Left ventricle myocardium inferior (tissue), 1 donor: ENCODE measurements at regions not wholly inside any gene's neighbourhood (a gene's known extent, or its start where the extent isn't known, plus 50 kb on each side); places are given as distances from the start of the nearest gene placed in this dataset.

Experiments used
- DNase-seq: peaks from one replicate; pipeline ENCODE4 v3.0.0-alpha.2; 2020
- H3K27ac ChIP-seq: fragments of 200-600 bp; replicated peaks from 2 replicates; pipeline ENCODE4 v1.8.0; 2021
- H3K27me3 ChIP-seq: fragments of 200-600 bp; 2 replicates; pipeline ENCODE4 v1.8.0; 2021; ENCODE audit warnings: low read depth
- H3K36me3 ChIP-seq: fragments of 200-600 bp; 2 replicates; pipeline ENCODE4 v1.8.0; 2021
- H3K4me1 ChIP-seq: fragments of 200-600 bp; 2 replicates; pipeline ENCODE4 v1.8.0; 2021
- H3K4me3 ChIP-seq: fragments of 200-600 bp; 2 replicates; pipeline ENCODE4 v1.8.0; 2021; ENCODE audit warnings: mild to moderate bottlenecking, moderate library complexity
- H3K9me3 ChIP-seq: fragments of 200-600 bp; replicated peaks from 2 replicates; pipeline ENCODE4 v1.8.0; 2021
- CTCF ChIP-seq: fragments of 200-600 bp; IDR thresholded peaks from 2 replicates; pipeline ENCODE4 v1.8.0; 2021; ENCODE audit warnings: antibody characterized with exemption, mild to moderate bottlenecking, borderline replicate concordance
- intact Hi-C: fragments of 100-400 bp; cut with micrococcal nuclease; formaldehyde crosslinking; loops from one replicate; pipeline ENCODE4 v1.11.0; 2022
- donor health status: DM: no; HTN: yes; CAD: no; lungs with severe emphysema.

DNA sequence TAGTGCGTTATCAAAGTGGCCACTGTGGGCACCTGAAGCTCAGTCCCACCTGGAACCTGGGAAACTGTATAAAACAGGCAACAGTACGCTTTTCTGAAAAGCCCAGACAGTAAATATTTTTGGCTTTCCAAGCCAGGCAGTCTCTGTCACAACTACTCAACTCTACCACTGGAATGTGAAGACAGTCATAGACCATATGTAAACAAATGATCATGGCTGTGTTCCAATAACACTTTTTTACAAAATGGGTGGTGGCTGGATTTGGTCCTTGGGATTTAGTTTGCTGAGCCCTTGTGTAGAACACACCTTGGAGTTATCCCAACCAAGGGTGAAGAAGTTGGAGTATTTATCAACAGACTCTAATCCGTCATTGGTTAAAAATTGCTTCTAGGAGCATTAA is 259.9 kb downstream of the SKIDA1 start:
- Histone ChIP-seq H3K4me3 (no peak overlapping the region), H3K9me3 (no peaks in the 10 kb centered on the region), H3K36me3 (no peaks in the 10 kb centered on the region), H3K4me1 (no peaks in the 10 kb centered on the region), H3K27me3 (no peaks in the 10 kb centered on the region), H3K27ac (no peak overlapping the region)
- intact Hi-C loops, result loop anchor here (5.0 kb wide), 1 partner anchor 188 kb away; no protein-coding TSS in a partner anchor
- no peak for DNase-seq
- TF ChIP-seq CTCF, result no peak

GRCh38 chr10:21264271-21264670 is 261.2 kb downstream of the SKIDA1 start:
- no peaks in the 10 kb centered on the region for H3K36me3 ChIP-seq
- DNase-seq, result no peak
- intact Hi-C loops, result no loop called here
- TF ChIP-seq CTCF, result no peak
- H3K9me3 ChIP-seq, result no peaks in the 10 kb centered on the region
- H3K27ac ChIP-seq, result no peak overlapping the region
- no peak overlapping the region for H3K4me3 ChIP-seq
- H3K4me1 ChIP-seq, result peaks cover 6% of the 10 kb centered on the region
- no peaks in the 10 kb centered on the region for H3K27me3 ChIP-seq

DNA sequence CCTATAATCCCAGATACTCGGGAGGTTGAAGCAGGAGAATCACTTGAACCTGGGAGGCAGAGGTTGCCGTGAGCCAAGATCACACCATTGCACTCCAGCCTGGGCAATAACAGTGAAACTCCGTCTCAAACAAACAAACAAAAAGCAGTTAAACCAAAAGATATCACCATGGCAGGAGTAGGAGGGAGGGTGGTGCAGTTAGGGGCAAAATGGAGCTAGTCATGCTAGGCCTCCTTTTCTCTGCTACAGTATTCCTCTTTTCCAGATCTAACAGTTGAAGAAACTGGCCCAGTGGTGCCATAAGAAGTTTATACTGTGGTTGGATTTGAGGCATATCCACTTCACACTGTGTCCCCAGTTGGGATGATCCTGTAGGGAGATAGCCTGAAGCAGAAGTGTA is 261.6 kb downstream of the SKIDA1 start:
- H3K27me3 ChIP-seq, result no peaks in the 10 kb centered on the region
- no peak overlapping the region for H3K27ac ChIP-seq
- peaks cover 6% of the 10 kb centered on the region for H3K4me1 ChIP-seq
- DNase-seq, result no peak
- TF ChIP-seq CTCF, result no peak
- no peaks in the 10 kb centered on the region for H3K9me3 ChIP-seq
- H3K36me3 ChIP-seq, result no peaks in the 10 kb centered on the region
- H3K4me3 ChIP-seq, result no peak overlapping the region
- intact Hi-C loops, result no loop called here

DNA sequence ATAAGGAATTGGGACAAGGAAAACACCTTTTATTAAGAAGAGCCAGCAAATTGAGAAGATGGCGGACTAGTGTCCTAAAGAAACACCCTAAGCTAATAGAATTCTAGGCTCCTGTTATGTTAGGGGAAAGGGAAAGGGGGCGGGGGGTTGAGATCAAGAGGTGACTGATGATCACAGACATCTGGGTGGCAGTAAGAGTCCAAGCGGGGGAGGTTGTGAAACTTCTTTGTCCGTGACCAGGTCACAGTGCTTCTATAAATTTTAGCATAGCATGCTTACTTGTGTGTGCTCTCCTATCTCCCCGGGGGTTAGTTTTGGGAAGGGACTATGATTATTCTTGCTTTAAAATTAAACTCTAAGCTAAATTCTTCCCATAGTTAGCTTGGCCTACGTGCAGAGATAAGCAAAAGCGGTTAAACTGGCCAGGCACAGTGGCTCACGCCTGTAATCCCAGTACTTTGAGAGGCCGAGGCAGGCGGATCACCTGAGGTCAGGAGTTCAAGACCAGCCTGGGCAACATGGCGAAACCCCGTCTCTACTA is 262.1 kb downstream of the SKIDA1 start:
- Histone ChIP-seq H3K27ac (no peak overlapping the region), H3K36me3 (no peaks in the 10 kb centered on the region), H3K27me3 (no peaks in the 10 kb centered on the region), H3K4me1 (peaks cover 6% of the 10 kb centered on the region), H3K4me3 (no peak overlapping the region), H3K9me3 (no peaks in the 10 kb centered on the region)
- DNase-seq, result no peak
- no peak for TF ChIP-seq CTCF
- intact Hi-C loops, result no loop called here

DNA sequence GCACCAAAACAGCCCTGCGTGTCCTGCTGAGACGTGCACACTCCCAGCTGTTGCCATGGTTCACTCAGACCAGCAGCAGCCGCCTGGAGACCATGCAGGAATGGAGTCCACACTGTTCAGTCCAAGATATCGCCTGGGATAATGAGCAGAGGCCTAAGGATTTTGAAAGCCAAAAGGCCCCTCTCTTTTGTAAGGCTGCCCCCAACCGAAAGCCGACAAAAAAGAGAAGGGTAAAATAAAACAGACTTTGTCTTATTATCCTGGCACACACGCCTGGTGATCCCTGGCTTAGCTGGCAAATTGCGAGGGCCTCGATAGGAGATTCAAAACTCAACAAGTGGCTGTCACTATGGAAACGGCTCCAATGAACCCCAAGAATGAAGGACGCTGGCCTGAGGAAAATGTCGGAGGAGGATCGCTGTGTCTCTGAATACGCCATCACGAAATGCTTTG is 263.6 kb downstream of the SKIDA1 start:
- TF ChIP-seq CTCF, result no peak
- no peaks in the 10 kb centered on the region for H3K27me3 ChIP-seq
- peaks cover 6% of the 10 kb centered on the region for H3K4me1 ChIP-seq
- H3K4me3 ChIP-seq, result no peak overlapping the region
- H3K36me3 ChIP-seq, result no peaks in the 10 kb centered on the region
- H3K9me3 ChIP-seq, result no peaks in the 10 kb centered on the region
- H3K27ac ChIP-seq, result no peak overlapping the region
- intact Hi-C loops, result no loop called here
- no peak for DNase-seq
